Upper lobe of right lung (tissue), 1 donor: ENCODE measurements at regions not wholly inside any gene's neighbourhood (a gene's known extent, or its start where the extent isn't known, plus 50 kb on each side); places are given as distances from the start of the nearest gene placed in this dataset.

Experiments
- ATAC-seq: fragments of 200-7000 bp; cut with Tn5 transposase; one replicate; pipeline ENCODE4 v1.9.1; 2020; ENCODE audit warnings: mild to moderate bottlenecking, moderate library complexity
- DNase-seq: peaks from one replicate; pipeline ENCODE4 v3.0.0-alpha.2; 2020
- H3K27ac ChIP-seq: fragments of 200-600 bp; one replicate; pipeline ENCODE4 v1.8.0; 2022
- H3K27me3 ChIP-seq: fragments of 200-600 bp; one replicate; pipeline ENCODE4 v1.8.0; 2022; ENCODE audit warnings: mild to moderate bottlenecking
- H3K36me3 ChIP-seq: fragments of 200-600 bp; one replicate; pipeline ENCODE4 v1.8.0; 2022
- H3K4me1 ChIP-seq: fragments of 200-600 bp; one replicate; pipeline ENCODE4 v1.8.0; 2022
- H3K4me3 ChIP-seq: fragments of 200-600 bp; one replicate; pipeline ENCODE4 v1.8.0; 2022; ENCODE audit warnings: mild to moderate bottlenecking
- H3K9me3 ChIP-seq: fragments of 200-600 bp; one replicate; pipeline ENCODE4 v1.8.0; 2022
- CTCF ChIP-seq: fragments of 200-600 bp; IDR thresholded peaks from one replicate; pipeline ENCODE4 v1.8.0; 2022; ENCODE audit warnings: antibody characterized with exemption
- intact Hi-C: fragments of 100-400 bp; cut with DNase I; formaldehyde crosslinking; loops from one replicate; pipeline ENCODE4 v1.11.0; 2022
- donor health status: DM: no; HTN: yes; CAD: no; lungs with severe emphysema.

- Histone ChIP-seq H3K4me1 (no peaks in the 10 kb centered on the region), H3K9me3 (no peaks in the 10 kb centered on the region), H3K27ac (no peak overlapping the region), H3K36me3 (no peaks in the 10 kb centered on the region), H3K27me3 (no peaks in the 10 kb centered on the region), H3K4me3 (no peak overlapping the region)
- no peak for TF ChIP-seq CTCF
- DNase-seq (no peak), ATAC-seq (no peak)
- intact Hi-C loops, result no loop called here
Measured at GRCh38 chr6:118761645-118762044, 110.3 kb upstream of the CEP85L start.

- Histone ChIP-seq H3K4me3 (no peak overlapping the region), H3K4me1 (no peaks in the 10 kb centered on the region), H3K27ac (no peak overlapping the region), H3K9me3 (no peaks in the 10 kb centered on the region), H3K27me3 (no peaks in the 10 kb centered on the region), H3K36me3 (no peaks in the 10 kb centered on the region)
- intact Hi-C loops, result no loop called here
- DNase-seq, result no peak
- no peak for TF ChIP-seq CTCF
- no peak for ATAC-seq
Measured at GRCh38 chr6:118758946-118759345, 107.6 kb upstream of the CEP85L start.

GRCh38 chr6:118755941-118756646, 104.7 kb upstream of the CEP85L start:
- no peak for TF ChIP-seq CTCF
- Histone ChIP-seq H3K27me3 (no peaks in the 10 kb centered on the region), H3K4me1 (no peaks in the 10 kb centered on the region), H3K36me3 (no peaks in the 10 kb centered on the region), H3K27ac (no peak overlapping the region), H3K9me3 (no peaks in the 10 kb centered on the region), H3K4me3 (no peak overlapping the region)
- intact Hi-C loops, result no loop called here
- DNase-seq (no peak), ATAC-seq (no peak)

- DNase-seq (no peak), ATAC-seq (no peak)
- intact Hi-C loops, result no loop called here
- Histone ChIP-seq H3K36me3 (no peaks in the 10 kb centered on the region), H3K4me1 (peaks cover 8% of the 10 kb centered on the region), H3K9me3 (no peaks in the 10 kb centered on the region), H3K4me3 (no peak overlapping the region), H3K27ac (no peak overlapping the region), H3K27me3 (no peaks in the 10 kb centered on the region)
- no peak for TF ChIP-seq CTCF
Measured at GRCh38 chr6:118752803-118753202, 101.4 kb upstream of the CEP85L start.

GRCh38 chr6:118751072-118751471, 99.7 kb upstream of the CEP85L start:
- Histone ChIP-seq H3K27ac (no peak overlapping the region), H3K4me3 (no peak overlapping the region), H3K9me3 (no peaks in the 10 kb centered on the region), H3K36me3 (no peaks in the 10 kb centered on the region), H3K27me3 (no peaks in the 10 kb centered on the region), H3K4me1 (peaks cover 8% of the 10 kb centered on the region)
- TF ChIP-seq CTCF, result no peak
- intact Hi-C loops, result no loop called here
- ATAC-seq (no peak), DNase-seq (no peak)

GRCh38 chr6:118750143-118750542, 98.8 kb upstream of the CEP85L start:
- no peak for TF ChIP-seq CTCF
- Histone ChIP-seq H3K27ac (no peak overlapping the region), H3K36me3 (no peaks in the 10 kb centered on the region), H3K4me3 (no peak overlapping the region), H3K27me3 (no peaks in the 10 kb centered on the region), H3K4me1 (peaks cover 8% of the 10 kb centered on the region), H3K9me3 (no peaks in the 10 kb centered on the region)
- intact Hi-C loops, result no loop called here
- ATAC-seq (no peak), DNase-seq (no peak)
